Activated naive CD4-positive, alpha-beta T cell treated with anti-CD3 and anti-CD28 coated beads, Interleukin-2, amount 50 U/mL, for 72 hours (primary cell): ENCODE measurements at regions not wholly inside any gene's neighbourhood (a gene's known extent, or its start where the extent isn't known, plus 50 kb on each side); places are given as distances from the start of the nearest gene placed in this dataset.
A peak's percentile ranks its signal among the peaks of the same experiment; 100 is the strongest.

Experiments used
- ATAC-seq, 2 donors: fragments of 150-1000 bp; cut with Tn5 transposase; 2 replicates each; pipeline ENCODE4 v1.10.0; 2021; ENCODE audit warnings: mild to moderate bottlenecking in 2 of 2, moderate library complexity in 2 of 2
- DNase-seq, 2 donors: peaks; one replicate each; pipeline ENCODE4 v3.0.0; 2021 to 2022; ENCODE audit warnings: low spot score in 2 of 2
- H3K27ac Mint-ChIP-seq, 2 donors: one replicate each; pipeline ENCODE4 v1.8.0; 2022; ENCODE audit warnings: mild to moderate bottlenecking in 2 of 2, mixed read lengths in 2 of 2
- H3K36me3 Mint-ChIP-seq, 2 donors: one replicate each; pipeline ENCODE4 v1.8.0; 2022; ENCODE audit warnings: mixed read lengths in 2 of 2
- H3K9me3 Mint-ChIP-seq, 2 donors: one replicate each; pipeline ENCODE4 v1.8.0; 2022; ENCODE audit warnings: mixed read lengths in 2 of 2

DNA sequence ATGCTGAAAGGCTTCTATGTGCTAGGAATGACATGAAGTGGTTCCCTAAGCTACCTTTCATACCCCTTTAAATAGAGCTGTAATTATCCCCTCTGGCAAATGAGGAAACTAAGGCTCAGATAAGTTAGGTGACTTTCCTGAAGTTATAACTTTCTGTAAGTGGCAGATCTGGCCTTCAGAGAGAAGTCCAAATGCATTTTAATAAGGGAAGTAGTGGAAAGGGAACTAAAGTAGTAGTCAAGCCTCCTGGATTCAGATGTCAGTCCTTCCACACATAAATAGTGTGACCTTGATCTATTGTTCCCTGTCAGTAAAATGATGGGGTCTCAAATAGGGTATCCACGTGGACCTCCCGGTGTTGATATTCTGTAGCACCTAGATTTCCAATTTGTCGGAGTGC is 277.7 kb downstream of the EDEM1 start:
- ATAC-seq (no peak), DNase-seq (no peak)
- Mint-ChIP-seq H3K36me3 (no peaks in the 10 kb centered on the region), H3K27ac (no peak overlapping the region), H3K9me3 (no peaks in the 10 kb centered on the region)

DNA sequence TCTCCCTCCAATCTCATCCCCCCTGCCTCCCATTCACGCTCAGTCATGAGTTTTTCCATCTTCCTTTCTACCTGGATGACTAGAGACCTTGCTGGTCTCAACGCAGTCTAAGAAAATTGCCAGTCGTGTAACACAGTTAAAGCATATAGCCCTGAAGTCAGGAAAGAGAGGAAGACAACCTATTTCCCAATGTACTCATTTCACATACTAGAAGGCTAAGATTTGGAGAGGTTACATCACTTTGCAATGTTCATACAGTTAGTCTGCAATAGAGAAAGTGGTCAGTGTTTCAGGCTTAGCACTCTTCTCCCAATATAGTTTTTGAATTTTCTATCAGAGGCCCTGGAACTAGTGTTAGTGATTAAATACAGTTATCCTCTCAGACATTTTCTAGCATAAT is 278.6 kb downstream of the EDEM1 start:
- DNase-seq (no peak), ATAC-seq (no peak)
- Mint-ChIP-seq H3K9me3 (no peaks in the 10 kb centered on the region), H3K27ac (no peak overlapping the region), H3K36me3 (no peaks in the 10 kb centered on the region)

DNA sequence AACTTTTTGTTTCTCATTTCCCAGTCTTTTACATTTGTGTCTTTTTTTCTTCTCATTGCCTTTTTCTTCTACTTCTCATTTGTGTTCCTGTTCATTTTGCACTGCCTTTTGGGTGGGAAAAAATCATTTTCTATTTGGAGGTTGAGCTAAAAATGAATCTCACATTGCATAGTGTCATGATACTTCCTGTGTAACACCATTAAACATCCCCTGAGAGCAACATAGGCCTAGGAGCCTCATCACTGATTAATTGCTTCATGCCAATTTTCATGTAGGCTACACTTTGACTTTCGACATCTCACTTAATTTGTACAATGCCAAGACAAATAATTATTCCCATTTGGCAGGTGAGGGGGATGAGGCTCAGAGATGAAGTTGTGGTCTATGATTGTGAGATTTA is 279.2 kb downstream of the EDEM1 start:
- Mint-ChIP-seq H3K36me3 (no peaks in the 10 kb centered on the region), H3K9me3 (no peaks in the 10 kb centered on the region)
- no peak for ATAC-seq

DNA sequence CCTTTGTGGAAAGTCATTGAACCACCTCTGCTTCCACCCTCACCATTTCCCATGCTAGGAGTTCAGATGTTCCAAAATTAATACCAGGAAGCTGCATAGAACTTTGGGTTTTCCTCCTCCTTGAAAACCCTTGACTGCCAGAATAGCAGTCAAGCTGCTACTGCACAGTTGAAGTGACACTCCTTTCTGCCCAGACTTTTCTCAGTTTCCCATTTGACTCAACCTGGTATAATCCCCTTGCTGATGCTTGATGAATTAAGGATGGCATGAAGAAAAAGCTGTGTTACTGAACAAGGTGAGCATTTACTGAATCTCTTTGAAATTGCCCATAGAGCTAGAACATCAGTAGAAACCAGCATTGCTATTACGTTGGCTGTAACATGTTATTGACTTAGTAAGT is 286.0 kb downstream of the EDEM1 start:
- Mint-ChIP-seq H3K9me3 (peaks cover 4 to 5% of the 10 kb centered on the region in 2 donors), H3K27ac (no peak overlapping the region), H3K36me3 (no peaks in the 10 kb centered on the region)
- ATAC-seq (no peak), DNase-seq (no peak)

More for the DNA sequence above, 279.2 kb downstream of the EDEM1 start:
- H3K27ac Mint-ChIP-seq, result no peak overlapping the region
- no peak for DNase-seq

DNA sequence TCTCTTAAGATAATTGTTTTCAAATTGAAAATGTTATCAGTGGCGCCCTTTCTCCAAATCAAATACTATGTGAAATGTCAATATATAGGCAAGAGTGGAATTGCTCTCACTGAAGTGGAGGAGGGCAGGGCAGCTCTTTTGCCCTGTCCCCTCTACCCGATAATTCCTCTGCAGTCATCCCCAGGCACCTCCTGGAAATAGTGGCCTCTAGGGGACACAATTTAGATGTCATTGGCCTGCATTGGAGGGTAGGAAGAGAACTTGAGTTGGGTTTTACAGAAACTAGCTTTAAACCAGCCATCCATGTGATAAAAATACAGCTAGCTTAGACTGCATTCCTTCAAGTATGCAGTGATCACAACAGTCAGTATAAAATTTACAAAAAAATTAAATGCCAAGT is 288.9 kb downstream of the EDEM1 start:
- DNase-seq (no peak), ATAC-seq (no peak)
- Mint-ChIP-seq H3K36me3 (no peaks in the 10 kb centered on the region), H3K9me3 (peaks cover 4 to 5% of the 10 kb centered on the region in 2 donors), H3K27ac (no peak overlapping the region)

DNA sequence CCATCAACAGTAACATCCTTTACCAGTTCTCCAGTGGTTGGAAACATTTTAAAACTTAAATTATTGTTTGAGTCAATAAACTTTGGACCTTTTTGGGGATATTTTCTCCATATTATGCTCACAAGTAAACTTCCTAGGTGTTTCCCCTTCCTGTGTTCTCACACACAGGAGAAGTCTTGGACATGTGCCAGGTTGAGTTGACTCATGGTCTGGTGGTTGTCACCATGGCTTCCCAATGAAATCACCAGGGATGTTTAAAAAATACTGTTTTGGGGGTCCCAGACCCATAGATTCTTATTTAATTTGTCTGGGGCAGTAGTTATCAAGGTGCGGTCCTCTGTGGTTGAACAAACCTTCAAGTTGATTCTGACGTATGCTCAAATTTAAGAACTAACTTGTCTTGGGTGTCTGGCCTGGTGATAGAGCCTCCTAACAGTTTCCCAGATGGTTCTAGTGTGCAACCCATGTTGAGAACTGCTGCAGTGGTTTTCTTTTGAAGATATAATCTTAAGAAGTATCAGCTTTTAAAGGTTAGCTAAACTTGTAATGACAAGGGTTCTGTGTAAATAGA is 291.8 kb downstream of the EDEM1 start:
- DNase-seq, result no peak
- peaks cover 4 to 5% of the 10 kb centered on the region in 2 donors for H3K9me3 Mint-ChIP-seq
- no peak for ATAC-seq
- H3K36me3 Mint-ChIP-seq, result no peaks in the 10 kb centered on the region
- H3K27ac Mint-ChIP-seq, result no peak overlapping the region

DNA sequence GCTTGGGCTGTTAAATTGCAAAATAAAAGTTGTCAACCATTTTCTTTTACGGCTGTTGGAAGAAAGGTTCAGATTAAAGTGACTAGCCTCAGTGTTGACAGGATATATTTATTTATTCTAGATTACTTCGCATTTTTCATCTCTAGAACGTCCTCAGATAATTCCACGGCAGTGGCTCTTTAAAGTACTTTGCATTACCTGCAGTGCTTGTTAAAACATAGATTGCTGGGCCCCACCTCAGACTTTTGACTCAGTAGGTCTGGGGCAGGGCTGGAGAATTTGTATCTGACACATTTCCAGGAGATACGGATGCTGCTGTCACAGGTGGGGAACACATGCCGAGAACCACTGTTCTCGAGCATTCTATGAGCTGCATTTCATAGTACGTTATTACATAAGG is 292.7 kb downstream of the EDEM1 start:
- ATAC-seq, result no peak
- Mint-ChIP-seq H3K36me3 (no peaks in the 10 kb centered on the region), H3K9me3 (peaks cover under 1% of the 10 kb centered on the region in 2 donors), H3K27ac (no peak overlapping the region)
- no peak for DNase-seq

DNA sequence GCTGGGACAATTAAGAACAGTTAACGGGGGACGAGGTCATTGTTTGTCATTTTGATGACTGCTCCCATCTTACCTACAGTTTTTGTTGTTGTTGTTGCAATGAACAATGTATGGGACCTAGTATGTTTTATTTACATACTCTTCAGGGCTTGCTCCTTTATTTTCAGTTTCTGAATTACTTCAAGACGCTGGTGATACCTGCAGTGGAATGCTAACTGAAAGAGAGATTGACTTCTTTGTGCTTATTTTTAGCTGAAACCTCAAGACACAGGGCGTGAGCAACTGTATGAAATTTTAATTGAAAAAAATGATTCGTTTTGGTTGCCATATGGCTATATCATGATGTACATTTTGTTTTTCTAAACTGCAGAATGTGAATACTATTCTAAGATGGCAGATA is 297.9 kb downstream of the EDEM1 start:
- Mint-ChIP-seq H3K9me3 (no peaks in the 10 kb centered on the region), H3K36me3 (no peaks in the 10 kb centered on the region), H3K27ac (no peak overlapping the region)
- DNase-seq (no peak), ATAC-seq (no peak)

DNA sequence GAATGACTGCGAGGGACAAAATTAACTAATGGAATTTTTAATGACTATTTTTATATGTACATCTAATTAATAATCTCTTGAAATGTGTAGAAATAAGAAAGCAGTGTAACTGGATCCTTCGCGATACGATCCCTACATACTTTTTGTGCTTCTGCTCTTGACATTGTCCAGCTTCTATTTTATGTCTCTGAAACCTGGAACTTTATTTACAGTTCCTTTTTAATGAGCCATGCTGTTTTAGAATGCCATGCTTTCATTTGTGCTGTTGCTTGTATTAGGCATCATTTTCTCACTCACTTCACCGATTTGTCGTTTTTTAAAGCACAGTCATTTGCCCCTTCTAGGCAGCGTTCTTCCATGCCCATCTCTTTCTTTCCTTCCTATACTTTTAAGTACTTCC is 301.3 kb downstream of the EDEM1 start:
- ATAC-seq (no peak), DNase-seq (no peak)
- no peaks in the 10 kb centered on the region for H3K36me3 Mint-ChIP-seq
- H3K9me3 Mint-ChIP-seq, result no peaks in the 10 kb centered on the region
- no peak overlapping the region for H3K27ac Mint-ChIP-seq

DNA sequence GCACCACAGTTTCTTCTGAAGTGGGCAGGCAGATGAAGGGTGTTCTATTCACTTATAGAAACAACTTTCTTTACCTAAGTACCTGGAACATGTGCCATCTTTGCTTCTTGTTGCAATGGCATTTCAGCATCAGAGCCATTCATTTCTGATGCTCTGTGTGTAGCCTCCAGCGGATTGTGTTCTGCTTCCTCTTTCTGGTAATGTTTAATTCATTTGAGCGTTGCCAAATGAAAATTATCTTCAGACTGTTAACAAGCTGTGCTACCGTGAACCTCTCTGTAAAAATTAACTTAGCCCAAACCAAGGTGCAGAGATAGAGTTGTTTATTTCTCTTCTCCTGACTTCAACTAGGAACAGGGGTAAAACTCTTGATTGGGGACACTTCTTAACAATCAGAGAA is 302.0 kb downstream of the EDEM1 start:
- ATAC-seq, result no peak
- no peak for DNase-seq
- Mint-ChIP-seq H3K27ac (no peak overlapping the region), H3K36me3 (no peaks in the 10 kb centered on the region), H3K9me3 (no peaks in the 10 kb centered on the region)

DNA sequence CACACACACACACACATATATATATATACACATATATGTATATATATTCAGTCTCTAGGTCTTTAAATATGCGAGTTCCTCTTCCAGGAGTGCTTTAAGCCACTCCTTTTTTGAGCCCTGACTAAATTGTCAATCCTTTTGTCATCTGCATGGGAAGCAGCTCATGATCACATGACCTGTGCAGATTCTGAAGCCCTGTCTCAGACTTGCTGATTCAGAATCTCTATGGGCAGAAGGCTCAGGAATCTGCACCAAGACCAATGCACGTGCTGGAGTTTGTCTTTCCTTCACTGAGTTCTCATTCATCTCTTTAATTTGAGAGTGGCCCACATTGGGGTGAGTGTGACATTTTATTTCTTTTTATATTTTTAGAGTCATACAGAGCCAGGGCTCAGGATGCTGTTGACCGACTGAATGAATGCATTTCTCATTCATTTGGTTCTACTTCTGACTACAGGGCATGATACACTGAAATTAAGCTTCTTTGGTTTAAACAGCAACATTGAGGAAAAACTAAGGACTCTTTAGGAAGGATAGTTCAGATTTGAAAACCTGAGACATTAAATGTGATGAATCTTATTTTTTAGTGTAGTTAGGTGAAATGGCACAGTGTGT is 307.5 kb downstream of the EDEM1 start:
- ATAC-seq (no peak), DNase-seq (no peak)
- H3K9me3 Mint-ChIP-seq, result no peaks in the 10 kb centered on the region
- H3K27ac Mint-ChIP-seq, result no peak overlapping the region
- H3K36me3 Mint-ChIP-seq, result no peaks in the 10 kb centered on the region

DNA sequence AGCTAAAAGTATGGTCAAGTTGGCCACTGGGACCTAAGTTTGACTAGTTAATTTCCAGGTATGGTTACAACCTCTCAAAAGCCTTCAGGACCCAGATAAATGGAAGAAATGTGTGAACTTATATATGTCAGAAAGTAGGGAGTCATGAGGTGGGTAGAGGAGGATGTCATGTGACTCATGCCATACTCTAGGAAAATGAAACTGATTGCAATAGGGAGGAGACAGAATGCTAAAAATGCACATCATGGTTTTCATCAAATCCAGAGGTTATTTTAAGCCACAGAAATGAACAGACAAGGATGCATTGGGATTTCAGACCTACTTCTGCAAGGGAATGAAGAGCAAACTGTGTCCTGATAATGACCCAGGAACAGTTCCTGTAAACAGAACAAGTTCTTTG is 310.0 kb downstream of the EDEM1 start:
- peak in 1 of 2 donors; percentile 47 for ATAC-seq
- Mint-ChIP-seq H3K27ac (no peak overlapping the region), H3K9me3 (no peaks in the 10 kb centered on the region), H3K36me3 (no peaks in the 10 kb centered on the region)
- no peak for DNase-seq

DNA sequence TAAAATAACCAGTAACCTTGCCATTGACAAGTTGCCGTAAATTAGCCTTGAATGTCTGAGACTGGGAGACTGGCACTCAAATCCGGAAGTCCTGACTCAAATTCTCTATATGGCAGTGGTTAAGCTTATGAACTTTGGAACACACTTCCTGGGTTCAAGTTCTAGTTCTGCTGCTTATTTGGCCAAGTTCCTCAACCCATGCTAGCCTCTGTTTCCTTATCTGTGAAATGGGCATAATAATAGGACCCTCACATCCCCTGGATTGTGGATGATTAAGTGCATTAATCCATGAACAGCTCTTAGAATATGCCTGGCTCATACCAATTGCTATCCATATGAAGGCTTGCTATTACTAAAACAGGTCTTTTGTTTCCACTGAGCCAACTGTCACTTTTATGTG is 311.5 kb downstream of the EDEM1 start:
- Mint-ChIP-seq H3K27ac (no peak overlapping the region), H3K36me3 (no peaks in the 10 kb centered on the region), H3K9me3 (no peaks in the 10 kb centered on the region)
- ATAC-seq (peak in 1 of 2 donors; percentile 34), DNase-seq (no peak)

DNA sequence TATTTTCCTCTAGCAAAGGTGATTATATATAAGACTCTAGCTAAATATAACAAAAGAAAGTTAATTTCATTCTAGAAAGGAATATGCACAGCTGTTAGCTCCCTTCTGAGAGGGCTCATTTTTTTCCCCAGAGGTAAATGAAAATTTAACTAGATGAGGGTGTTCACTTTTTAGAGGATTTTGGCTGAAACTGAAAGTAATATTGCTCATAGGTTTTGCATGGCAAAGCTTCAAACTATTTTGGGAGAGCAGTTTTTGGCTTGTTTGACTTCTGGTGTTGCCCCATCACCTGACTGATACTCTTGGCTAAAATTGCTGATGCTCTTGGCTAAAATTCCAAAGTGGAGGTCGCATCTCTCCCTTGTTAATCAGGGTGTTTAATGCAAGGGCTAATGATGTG is 311.9 kb downstream of the EDEM1 start:
- DNase-seq (no peak), ATAC-seq (peak in 1 of 2 donors; percentile 50)
- H3K9me3 Mint-ChIP-seq, result no peaks in the 10 kb centered on the region
- H3K36me3 Mint-ChIP-seq, result no peaks in the 10 kb centered on the region
- no peak overlapping the region for H3K27ac Mint-ChIP-seq

DNA sequence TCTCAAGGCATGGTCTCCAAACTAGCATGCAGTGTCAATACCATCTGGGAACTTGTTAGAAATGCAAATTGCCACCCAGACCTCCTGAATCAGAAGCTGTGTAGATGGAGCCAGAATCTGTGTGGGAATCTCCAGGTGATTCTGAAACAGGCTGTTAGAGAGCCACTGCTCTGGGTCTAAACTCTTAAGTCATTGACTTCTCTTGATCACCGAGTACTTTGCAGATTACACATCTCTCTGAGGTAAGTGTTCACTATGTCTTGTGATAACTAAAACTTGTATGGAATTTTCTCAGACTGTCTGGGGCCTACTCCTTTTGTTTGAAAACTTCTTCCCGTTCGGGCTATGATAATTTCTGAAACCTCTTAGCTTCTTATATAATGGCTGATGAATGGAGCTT is 315.6 kb downstream of the EDEM1 start:
- peaks cover 4 to 9% of the 10 kb centered on the region in 2 donors for H3K9me3 Mint-ChIP-seq

DNA sequence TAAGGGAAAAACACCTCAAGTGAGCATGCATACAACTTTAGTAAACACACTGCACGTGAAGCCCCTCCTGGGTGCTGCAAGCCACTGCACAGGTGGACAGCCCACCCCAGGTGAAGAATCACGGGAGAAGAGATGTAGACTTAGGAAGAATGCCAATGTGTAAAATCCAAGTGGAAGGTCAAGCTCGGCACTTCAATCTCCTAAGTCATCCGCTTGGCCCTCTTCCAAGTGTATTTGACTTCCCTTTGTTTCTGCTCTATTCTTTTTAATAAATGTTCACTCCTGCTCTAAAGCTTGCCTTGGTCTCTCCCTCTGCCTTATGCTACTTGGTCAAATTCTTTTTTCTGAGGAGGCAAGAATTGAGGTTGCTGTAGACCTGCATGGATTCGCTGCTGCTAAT is 316.6 kb downstream of the EDEM1 start:
- H3K36me3 Mint-ChIP-seq, result peaks cover 4 to 8% of the 10 kb centered on the region in 2 donors
- no peak overlapping the region for H3K27ac Mint-ChIP-seq
- peaks cover 11 to 17% of the 10 kb centered on the region in 2 donors for H3K9me3 Mint-ChIP-seq
- DNase-seq, result no peak
- ATAC-seq, result no peak

More for the DNA sequence above, 315.6 kb downstream of the EDEM1 start:
- Mint-ChIP-seq H3K27ac (no peak overlapping the region), H3K36me3 (no peaks in the 10 kb centered on the region)
- DNase-seq, result no peak
- ATAC-seq, result no peak

DNA sequence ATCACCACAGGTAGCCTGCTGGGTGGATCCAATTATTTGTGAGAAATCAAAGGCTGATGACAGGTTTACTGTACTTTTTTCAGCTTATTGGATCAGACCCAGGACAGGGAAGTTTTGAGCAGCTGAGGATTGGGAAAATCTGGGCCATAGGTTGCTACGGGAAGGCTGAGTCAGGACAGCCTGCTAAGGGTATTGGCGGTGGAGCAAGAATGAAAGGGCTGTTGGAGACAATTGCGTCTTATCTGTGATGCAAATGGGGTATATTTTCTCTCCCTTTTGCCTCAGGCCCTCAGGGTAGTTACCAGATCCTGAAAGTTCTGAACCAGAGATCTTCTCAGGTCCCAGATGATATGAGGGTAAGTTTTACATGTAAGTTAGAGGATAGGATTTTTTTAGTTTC is 317.7 kb downstream of the EDEM1 start:
- Mint-ChIP-seq H3K36me3 (peaks cover 6 to 9% of the 10 kb centered on the region in 2 donors), H3K27ac (no peak overlapping the region), H3K9me3 (peaks cover 21 to 25% of the 10 kb centered on the region in 2 donors)
- no peak for ATAC-seq
- no peak for DNase-seq

DNA sequence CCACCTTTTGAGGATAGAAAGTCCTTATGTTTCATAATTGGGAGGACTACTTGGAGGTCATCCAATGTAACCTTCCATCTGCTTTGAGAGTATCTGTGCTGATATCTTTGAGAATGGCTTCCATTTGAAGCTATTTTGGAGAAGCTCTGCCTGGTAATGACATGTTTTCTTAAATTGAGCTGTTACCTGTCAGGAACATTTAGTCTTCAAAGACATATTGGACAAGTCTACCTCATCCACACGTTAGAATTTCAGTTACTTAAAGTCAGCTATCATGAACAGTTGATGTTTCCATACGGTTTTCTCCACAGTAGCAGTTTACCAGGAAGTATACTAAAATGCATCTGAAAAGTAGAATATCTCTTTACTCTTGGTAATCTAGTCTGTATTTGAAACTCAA is 318.5 kb downstream of the EDEM1 start:
- peaks cover 6 to 9% of the 10 kb centered on the region in 2 donors for H3K36me3 Mint-ChIP-seq
- ATAC-seq (no peak), DNase-seq (no peak)
- H3K9me3 Mint-ChIP-seq, result peaks cover 24 to 28% of the 10 kb centered on the region in 2 donors
- H3K27ac Mint-ChIP-seq, result no peak overlapping the region
